Mesodermal cell (in vitro differentiated cells): ENCODE measurements at regions not wholly inside any gene's neighbourhood (a gene's known extent, or its start where the extent isn't known, plus 50 kb on each side); places are given as distances from the start of the nearest gene placed in this dataset.
A peak's percentile ranks its signal among the peaks of the same experiment; 100 is the strongest.
"Not testable (repeated sequence)": the region's sequence is repeated elsewhere in the genome, so short reads cannot be mapped to it uniquely, and the experiment has no call there.

Source experiments
- H3K27ac ChIP-seq: 2 replicates; pipeline ENCODE4 v1.7.0; 2013; ENCODE audit warnings: mild to moderate bottlenecking, low read depth, low read length, moderate library complexity; ENCODE audit not compliant: severe bottlenecking
- H3K36me3 ChIP-seq: 2 replicates; pipeline ENCODE4 v1.7.1; 2013; ENCODE audit warnings: mild to moderate bottlenecking, low read length, moderate library complexity; ENCODE audit not compliant: control insufficient read depth, insufficient read depth
- H3K4me1 ChIP-seq: one replicate; pipeline ENCODE4 v1.7.1; 2013; ENCODE audit warnings: mild to moderate bottlenecking, low read length; ENCODE audit not compliant: insufficient read depth, control insufficient read depth, poor library complexity, severe bottlenecking
- H3K4me3 ChIP-seq: 2 replicates; pipeline ENCODE4 v1.7.0; 2013; ENCODE audit warnings: low read length, control low read depth, mild to moderate bottlenecking; ENCODE audit not compliant: insufficient read depth, poor library complexity, severe bottlenecking; ENCODE audit errors: extremely low read depth
- H3K9me3 ChIP-seq: 2 replicates; pipeline ENCODE4 v1.7.1; 2013; ENCODE audit warnings: mild to moderate bottlenecking, low read length, moderate library complexity; ENCODE audit not compliant: control insufficient read depth
- WGBS, 2 experiments: methylation state at CpG; one replicate each; pipeline ENCODE4 v1.1.5; 2013; ENCODE audit warnings: missing lambda C conversion rate in 2 of 2; ENCODE audit not compliant: insufficient coverage in 2 of 2; 5-methylcytosine and 5-hydroxymethylcytosine counted together

DNA sequence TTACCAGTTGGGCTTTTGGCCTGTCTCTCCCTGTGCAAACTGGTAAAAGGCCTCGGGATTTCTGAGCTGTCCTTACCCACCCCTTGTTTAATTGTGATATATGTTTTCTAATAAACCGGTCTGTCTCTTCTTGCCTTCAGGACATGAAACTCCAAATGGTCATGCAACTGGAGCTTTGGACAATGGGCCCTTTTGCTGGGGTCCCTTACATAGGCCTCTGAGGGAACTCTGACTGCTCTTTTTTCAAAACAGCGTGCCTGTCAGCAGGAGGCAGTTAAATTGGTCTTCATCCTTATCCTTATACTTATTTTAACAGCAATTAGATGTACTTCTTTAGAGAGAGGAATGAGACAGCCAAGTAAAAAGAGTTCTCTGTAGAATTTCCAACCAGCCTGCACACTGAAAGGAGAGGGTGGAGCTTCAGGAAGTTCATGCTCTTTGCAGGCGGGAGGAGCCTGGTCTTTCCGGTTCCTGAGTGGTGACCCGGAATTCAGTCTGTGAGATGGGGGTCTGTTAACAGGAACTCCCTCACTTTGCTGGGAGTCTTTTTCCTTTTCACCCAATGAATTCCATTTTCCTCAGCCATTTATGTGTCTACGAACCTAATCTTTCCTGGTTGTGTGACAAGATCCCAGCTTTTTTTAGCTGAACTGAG, 299.6 kb upstream of the GJE1 start:
- Histone ChIP-seq H3K27ac (peak overlapping the region; percentile 2), H3K9me3 (no peaks in the 10 kb centered on the region), H3K4me1 (peaks cover 9% of the 10 kb centered on the region), H3K4me3 (no peak overlapping the region), H3K36me3 (no peaks in the 10 kb centered on the region)
- 100% methylated on average over 1 of the region's 7 CpGs; no CpG with 5 or more reads in 1 of the 2 experiments for WGBS, 2 experiments

DNA sequence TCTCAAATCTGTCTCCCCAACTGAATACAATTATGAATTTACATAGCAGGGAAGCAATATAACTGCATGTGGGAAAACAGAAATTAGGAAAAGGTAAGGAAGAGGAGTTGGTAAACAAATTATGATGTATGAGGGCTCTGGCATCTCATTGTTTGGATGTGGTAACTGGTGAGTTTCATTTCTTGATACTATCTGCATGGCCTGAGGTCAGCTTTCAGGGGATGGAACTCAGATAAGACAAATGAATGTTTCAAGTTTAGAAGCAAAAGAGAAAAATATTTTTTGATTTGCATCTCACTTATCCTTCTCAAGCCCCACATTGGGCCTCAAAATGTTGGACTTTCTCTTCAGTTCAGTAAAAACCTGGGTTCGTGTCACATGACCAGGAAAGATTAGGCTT, 302.2 kb upstream of the GJE1 start:
- no CpG with 5 or more reads among the region's 1 CpG for WGBS, 2 experiments
- Histone ChIP-seq H3K4me3 (no peak overlapping the region), H3K9me3 (no peaks in the 10 kb centered on the region), H3K27ac (no peak overlapping the region), H3K4me1 (peaks cover 9% of the 10 kb centered on the region), H3K36me3 (no peaks in the 10 kb centered on the region)

DNA sequence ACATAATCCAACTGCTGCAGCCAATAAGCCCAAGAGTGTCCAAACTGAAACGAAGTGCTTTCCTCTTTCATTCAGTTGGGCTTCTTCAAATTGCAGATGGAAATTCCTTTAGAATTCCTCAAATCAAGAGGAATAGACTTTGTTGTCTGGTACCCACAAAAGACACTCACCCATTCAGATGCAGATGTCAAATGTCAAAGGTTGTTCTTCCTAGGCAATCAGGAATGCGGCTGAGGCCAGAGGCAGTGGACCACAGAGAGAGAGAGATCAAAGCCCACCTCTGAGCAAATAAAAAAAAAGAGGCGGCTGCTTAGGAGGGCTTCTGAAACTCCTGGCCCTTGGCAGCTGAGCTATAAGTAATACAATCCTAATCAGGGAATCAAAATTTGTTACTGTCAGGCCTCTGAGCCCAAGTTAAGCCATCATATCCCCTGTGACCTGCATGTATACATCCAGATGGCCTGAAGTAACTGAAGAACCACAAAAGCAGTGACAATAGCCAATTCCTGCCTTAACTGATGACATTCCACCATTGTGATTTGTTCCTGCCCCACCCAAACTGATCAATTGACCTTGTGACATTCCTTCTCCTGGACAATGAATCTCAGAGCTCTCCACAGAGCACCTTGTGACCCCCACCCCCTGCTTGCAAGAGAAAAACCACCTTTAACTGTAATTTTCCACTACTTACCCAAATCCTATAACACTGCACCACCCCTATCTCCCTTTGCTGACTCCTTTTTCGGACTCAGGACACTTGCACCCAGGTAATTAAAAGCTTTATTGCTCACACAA, 303.0 kb upstream of the GJE1 start:
- Histone ChIP-seq H3K9me3 (no peaks in the 10 kb centered on the region), H3K36me3 (no peaks in the 10 kb centered on the region), H3K27ac (no peak overlapping the region), H3K4me1 (peaks cover 9% of the 10 kb centered on the region), H3K4me3 (no peak overlapping the region)
- 47 to 53% methylated on average over 2 to 3 of the region's 4 CpGs for WGBS, 2 experiments

DNA sequence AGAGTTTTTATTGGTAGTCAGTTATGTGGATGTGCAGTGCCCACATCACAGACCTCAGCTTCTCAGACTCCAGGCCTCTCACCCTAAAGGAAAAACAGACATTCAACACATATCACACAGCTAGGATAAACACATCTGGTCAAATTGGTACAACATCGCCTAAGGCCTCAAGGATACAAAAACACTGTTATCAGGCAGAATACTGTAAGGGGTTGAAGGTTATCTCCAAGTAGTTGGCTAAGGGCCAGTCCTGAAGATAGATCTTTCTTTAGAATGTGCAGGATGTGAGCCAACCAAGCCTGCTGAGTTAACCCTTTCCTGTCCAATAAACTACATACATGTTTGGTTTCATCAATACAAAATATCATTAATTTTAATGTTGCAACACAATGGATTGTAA, 308.4 kb upstream of the GJE1 start:
- WGBS, 2 experiments, result 80% methylated on average over 1 of the region's 1 CpG; no CpG with 5 or more reads in 1 of the 2 experiments
- H3K9me3 ChIP-seq, result peaks cover 8% of the 10 kb centered on the region
- H3K4me1 ChIP-seq, result peaks cover under 1% of the 10 kb centered on the region
- no peak overlapping the region for H3K27ac ChIP-seq
- H3K36me3 ChIP-seq, result no peaks in the 10 kb centered on the region
- no peak overlapping the region for H3K4me3 ChIP-seq

DNA sequence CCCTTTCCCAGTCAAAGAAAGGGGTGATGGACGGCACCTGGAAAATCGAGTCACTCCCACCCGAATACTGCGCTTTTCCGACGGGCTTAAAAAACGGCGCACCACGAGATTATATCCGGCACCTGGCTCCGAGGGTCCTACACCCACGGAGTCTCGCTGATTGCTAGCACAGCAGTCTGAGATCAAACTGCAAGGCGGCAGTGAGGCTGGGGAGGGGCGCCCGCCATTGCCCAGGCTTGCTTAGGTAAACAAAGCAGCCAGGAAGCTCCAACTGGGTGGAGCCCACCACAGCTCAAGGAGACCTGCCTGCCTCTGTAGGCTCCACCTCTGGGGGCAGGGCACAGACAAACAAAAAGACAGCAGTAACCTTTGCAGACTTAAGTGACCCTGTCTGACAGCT, 317.7 kb upstream of the GJE1 start:
- H3K36me3 ChIP-seq, H3K9me3 ChIP-seq, H3K27ac ChIP-seq, H3K4me1 ChIP-seq, H3K4me3 ChIP-seq: not testable (repeated sequence)
- WGBS, 2 experiments, result 92 to 96% methylated on average over 13 to 15 of the region's 16 CpGs

DNA sequence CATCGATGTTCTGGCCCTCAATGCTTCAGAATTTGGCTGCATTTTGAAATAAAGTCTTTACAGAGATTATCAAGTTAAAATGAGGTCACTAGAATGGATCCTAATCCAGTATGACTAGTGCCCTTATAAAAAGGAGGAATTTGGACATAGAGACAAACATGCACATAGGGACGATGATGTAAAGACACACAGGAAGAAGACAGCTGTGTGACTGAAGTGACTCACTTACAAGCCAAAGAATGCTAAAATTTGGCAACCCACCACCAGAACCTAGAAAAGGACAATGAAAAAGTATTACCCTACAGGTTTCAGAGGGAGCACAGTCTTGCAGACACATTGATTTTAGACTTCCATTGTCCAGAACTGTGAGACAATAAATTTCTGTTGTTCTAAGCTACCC, 322.8 kb upstream of the GJE1 start:
- no peak overlapping the region for H3K4me3 ChIP-seq
- WGBS, 2 experiments, result 71 to 100% methylated on average over 1 of the region's 2 CpGs

DNA sequence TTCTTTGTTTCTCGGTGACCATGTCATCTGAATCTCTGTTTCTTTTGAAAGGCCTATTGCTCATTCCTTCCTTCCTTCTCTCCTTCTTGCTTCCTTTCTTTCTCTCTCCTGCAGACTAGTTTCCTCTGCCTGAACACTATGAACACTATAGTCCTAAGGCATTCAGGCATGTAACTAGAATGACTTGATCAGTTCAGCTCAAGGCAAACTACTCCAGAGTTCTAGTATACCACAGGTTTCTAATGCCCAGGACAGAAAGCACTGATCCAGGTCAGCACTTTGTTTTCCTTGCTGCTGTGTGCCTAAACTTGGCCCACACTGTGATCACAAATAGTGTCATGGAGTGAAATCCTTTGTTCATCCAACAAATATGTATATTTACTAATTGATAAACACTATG, 324.1 kb upstream of the GJE1 start:
- Histone ChIP-seq H3K4me1 (no peaks in the 10 kb centered on the region), H3K4me3 (no peak overlapping the region), H3K27ac (no peak overlapping the region), H3K9me3 (no peaks in the 10 kb centered on the region), H3K36me3 (no peaks in the 10 kb centered on the region)
- 83 to 100% methylated on average over 1 of the region's 1 CpG for WGBS, 2 experiments

More for the DNA sequence above, 322.8 kb upstream of the GJE1 start:
- Histone ChIP-seq H3K27ac (no peak overlapping the region), H3K9me3 (no peaks in the 10 kb centered on the region), H3K36me3 (no peaks in the 10 kb centered on the region), H3K4me1 (no peaks in the 10 kb centered on the region)

DNA sequence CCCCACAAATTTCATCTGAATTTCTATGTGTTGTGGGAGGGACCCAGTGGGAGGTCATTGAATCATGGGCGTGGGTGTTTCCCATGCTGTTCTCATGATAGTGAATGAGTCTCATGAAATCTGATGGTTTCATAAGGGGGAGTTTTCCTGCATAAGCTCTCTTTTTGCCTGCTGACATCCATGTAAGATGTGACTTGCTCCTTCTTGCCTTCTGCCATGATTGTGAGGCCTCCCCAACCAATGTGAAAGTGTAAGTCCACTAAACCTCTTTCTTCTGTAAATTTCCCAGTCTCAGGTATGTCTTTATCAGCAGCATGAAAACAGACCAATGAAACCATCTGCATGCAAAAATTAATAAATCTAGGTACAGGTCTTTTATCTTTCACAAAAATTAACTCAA, 331.8 kb upstream of the GJE1 start:
- H3K4me3 ChIP-seq, H3K4me1 ChIP-seq, H3K36me3 ChIP-seq, H3K9me3 ChIP-seq, H3K27ac ChIP-seq: not testable (repeated sequence)
- WGBS, 2 experiments, result 100% methylated on average over 1 of the region's 1 CpG; no CpG with 5 or more reads in 1 of the 2 experiments

DNA sequence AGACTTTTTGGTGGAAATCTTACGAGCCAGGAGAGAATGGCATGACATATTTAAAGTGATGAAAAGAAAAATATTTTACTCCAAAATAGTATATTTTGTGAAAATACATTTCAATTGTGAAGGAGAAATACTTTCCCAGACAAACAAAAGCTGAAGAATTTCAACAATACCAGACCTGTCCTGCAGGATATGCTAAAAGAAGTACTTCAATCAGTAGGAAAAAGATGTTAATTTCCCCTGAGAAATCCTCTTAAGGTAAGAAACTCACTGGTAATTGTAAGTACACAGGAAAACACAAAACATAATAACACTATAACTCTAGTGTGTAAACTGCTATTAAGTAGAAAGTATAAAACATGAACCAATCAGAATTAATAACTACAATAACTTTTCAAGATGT, 341.8 kb upstream of the GJE1 start:
- Histone ChIP-seq H3K4me1 (no peaks in the 10 kb centered on the region), H3K9me3 (no peaks in the 10 kb centered on the region)
- WGBS, 2 experiments, result no CpG with 5 or more reads among the region's 1 CpG

DNA sequence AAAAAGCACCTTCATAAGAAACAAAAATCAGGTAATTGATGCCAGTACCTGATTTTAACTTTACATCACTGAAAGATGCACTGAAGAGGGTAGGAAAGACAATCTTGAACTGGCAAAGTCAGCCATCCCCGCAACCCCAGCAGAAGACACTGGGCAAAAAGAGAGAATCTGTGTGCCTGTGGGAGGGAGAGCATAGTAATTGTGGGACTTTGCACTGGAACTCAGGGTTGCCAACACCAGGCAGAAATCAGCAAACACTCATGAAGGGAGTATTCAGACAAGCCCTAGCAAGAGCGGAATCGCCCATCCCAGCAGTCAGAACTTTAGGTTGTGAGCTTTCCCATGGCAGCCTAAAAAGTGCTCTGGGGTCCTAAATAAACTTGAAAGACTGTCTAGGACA, 344.6 kb upstream of the GJE1 start:
- Histone ChIP-seq H3K4me3 (no peak overlapping the region), H3K27ac (no peak overlapping the region), H3K9me3 (no peaks in the 10 kb centered on the region), H3K36me3 (no peaks in the 10 kb centered on the region), H3K4me1 (no peaks in the 10 kb centered on the region)
- 94 to 96% methylated on average over 2 to 3 of the region's 3 CpGs for WGBS, 2 experiments

More for the DNA sequence above, 341.8 kb upstream of the GJE1 start:
- no peaks in the 10 kb centered on the region for H3K36me3 ChIP-seq
- no peak overlapping the region for H3K4me3 ChIP-seq
- H3K27ac ChIP-seq, result no peak overlapping the region

DNA sequence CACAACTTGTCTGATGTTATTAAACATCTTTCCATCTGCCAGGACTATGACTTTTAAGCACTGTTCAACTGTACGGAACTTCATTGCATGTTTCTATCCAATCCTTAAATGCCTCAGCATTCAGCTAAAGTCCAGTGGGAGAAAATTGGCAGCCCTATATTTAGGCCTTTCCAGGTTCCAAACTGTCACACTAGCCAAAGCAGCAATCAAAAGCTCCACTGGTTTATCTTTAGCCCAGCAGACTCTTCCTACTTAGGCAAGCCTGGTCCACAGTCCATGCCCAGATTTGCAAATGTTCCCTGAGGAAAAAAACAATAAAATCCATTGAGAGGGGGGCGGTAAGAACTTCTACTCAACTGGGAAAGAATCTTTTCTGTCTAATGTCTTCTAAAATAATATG, 349.1 kb upstream of the GJE1 start:
- Histone ChIP-seq H3K27ac (no peak overlapping the region), H3K36me3 (no peaks in the 10 kb centered on the region), H3K4me1 (no peaks in the 10 kb centered on the region), H3K4me3 (no peak overlapping the region), H3K9me3 (no peaks in the 10 kb centered on the region)
- WGBS, 2 experiments, result 80 to 83% methylated on average over 1 of the region's 2 CpGs
